ENCODE measurements at regions not wholly inside any gene's neighbourhood (a gene's known extent, or its start where the extent isn't known, plus 50 kb on each side); places are given as distances from the start of the nearest gene placed in this dataset.

GRCh38 chr9:3735251-3735650 is 209.4 kb upstream of the RFX3 start:
- TF ChIP-seq CTCF (conservative IDR thresholded peaks at IDR 0.05) (no peak), EZH2 (IDR thresholded peaks at IDR 0.05; ENCODE audit: low read depth) (no peak)

All from PC-9 (cell line).